ENCODE measurements at regions not wholly inside any gene's neighbourhood (a gene's known extent, or its start where the extent isn't known, plus 50 kb on each side); places are given as distances from the start of the nearest gene placed in this dataset.

DNA sequence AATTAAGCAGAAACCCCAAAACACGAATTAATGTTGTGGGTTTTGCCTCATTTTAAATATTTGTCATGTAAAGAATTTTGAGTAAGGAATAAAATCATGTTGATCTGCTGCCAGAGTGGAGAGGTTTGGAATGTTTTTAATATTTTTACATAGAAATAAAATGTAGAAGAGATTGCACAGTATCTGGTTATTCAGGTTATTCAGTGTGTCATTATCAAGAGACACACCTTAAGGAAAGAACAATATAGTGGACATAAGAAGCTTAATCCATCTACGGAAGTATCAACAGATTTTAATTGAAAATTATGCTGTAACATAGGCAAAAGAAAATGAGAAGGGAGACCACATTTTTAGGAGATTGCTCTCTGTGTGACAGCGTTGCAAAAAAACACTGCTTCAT lies 410.4 kb downstream of the MED10 start:
- ATAC-seq (no peak), DNase-seq (ENCODE audit: low spot score in 2 of 2) (no peak)
- H3K27ac Mint-ChIP-seq = no peak overlapping the region
- no peaks in the 10 kb centered on the region for H3K36me3 Mint-ChIP-seq
- peaks cover 13 to 23% of the 10 kb centered on the region in 2 donors for H3K9me3 Mint-ChIP-seq

DNA sequence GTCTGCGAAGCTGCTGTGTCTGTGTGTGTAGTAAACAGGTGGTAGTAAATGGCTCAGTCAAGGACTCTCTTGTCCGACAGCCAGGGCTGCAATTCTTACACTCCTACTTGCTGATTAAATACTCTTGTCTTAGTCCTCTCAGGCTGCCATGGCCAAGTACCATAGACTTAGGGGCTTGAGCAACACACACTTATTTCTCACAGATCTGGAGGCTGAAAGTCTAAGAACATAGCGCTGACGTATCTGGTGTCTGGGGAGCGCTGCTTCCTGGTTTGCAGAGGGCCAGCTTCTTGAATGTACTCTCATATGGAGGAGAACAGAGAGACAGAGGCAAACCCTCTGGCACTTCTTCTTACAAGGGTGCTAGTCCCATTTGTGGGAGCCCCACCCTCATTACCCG lies 411.0 kb downstream of the MED10 start:
- no peak for ATAC-seq

DNA sequence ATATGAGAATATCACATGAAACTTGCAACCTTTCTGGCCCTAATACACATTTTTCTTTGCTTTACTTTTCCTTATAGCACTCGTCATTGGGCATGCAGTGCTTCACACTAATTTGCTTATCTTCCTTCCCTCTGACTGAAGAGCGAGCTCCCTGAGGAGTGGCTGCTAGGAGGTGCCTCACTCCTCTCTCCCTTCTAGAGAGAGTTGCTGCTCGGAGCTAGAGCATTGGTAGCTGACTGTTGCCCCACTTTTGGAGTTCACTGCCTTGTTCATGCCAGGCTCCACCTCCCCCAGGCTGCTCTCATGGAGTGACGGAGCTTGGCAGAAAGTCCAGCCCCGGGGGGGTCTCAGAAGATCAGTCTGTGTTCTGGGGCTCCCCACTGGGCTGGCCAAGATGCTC lies 413.2 kb downstream of the MED10 start:
- no peaks in the 10 kb centered on the region for H3K36me3 Mint-ChIP-seq
- ATAC-seq = no peak
- no peak for DNase-seq (ENCODE audit: low spot score in 2 of 2)
- no peak overlapping the region for H3K27ac Mint-ChIP-seq
- peaks cover 8 to 14% of the 10 kb centered on the region in 2 donors for H3K9me3 Mint-ChIP-seq

More for the DNA sequence above, 411.0 kb downstream of the MED10 start:
- no peaks in the 10 kb centered on the region for H3K36me3 Mint-ChIP-seq
- H3K9me3 Mint-ChIP-seq = peaks cover 8 to 20% of the 10 kb centered on the region in 2 donors
- DNase-seq (ENCODE audit: low spot score in 2 of 2) = no peak
- H3K27ac Mint-ChIP-seq = no peak overlapping the region

DNA sequence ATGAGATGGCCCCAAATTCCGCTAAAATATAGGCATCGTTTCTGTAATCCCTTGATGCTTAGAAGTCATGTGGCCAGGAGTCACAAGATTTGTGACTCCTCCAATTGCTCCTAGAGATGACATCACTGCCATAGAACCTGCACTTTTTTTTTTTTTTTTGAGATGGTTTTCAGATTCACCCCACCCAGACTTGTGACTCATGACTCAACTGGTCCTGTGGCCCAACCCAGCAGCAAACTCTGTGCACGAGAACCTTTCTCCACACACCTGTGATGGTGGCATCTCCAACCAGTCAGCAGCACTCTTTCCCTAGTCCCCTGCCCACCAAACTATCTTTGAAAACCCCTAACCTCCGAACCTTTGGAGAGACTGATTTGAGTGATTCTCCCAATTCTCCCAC lies 414.0 kb downstream of the MED10 start:
- Mint-ChIP-seq H3K27ac (no peak overlapping the region), H3K36me3 (no peaks in the 10 kb centered on the region), H3K9me3 (peaks cover 8 to 18% of the 10 kb centered on the region in 2 donors)
- ATAC-seq (no peak), DNase-seq (ENCODE audit: low spot score in 2 of 2) (no peak)

DNA sequence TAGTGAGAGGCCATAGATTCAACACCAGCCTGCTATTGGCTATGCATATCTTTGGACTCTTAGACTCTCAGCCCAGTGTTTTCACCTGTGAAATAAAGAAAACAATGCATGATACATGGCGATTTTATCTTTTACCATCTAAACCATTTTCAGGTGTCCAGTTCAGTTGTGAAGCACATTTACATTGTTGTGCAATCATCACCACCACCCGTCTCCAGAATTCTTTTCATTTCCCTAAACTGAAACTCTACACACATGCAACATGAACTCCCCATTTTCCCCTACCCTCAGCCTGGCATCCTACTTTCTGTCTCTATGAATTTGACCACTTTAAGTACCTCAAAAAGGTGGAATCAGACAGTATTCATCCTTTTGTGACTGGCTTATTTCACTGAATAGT lies 420.6 kb downstream of the MED10 start:
- no peak for DNase-seq (ENCODE audit: low spot score in 2 of 2)
- no peak overlapping the region for H3K27ac Mint-ChIP-seq
- peaks cover 0 to 22% of the 10 kb centered on the region in 2 donors for H3K9me3 Mint-ChIP-seq
- ATAC-seq = no peak
- H3K36me3 Mint-ChIP-seq = peaks cover 0 to 5% of the 10 kb centered on the region in 2 donors

DNA sequence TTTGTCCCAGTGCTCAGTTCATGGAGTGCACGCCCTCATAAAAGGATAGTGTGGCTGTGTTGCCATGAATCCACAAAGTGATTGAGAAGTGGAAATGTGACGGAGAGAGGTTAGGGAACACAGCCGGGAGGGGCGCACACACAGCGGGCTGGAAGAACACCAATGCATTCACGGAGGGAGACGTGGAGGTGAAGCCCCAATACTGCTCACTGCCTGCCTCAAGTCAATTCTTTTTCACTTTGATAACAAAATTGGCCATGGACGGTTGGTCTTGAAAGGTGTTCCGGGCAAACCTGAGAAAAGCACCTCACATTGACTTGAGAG lies 424.1 kb downstream of the MED10 start:
- Mint-ChIP-seq H3K9me3 (peaks cover 5 to 23% of the 10 kb centered on the region in 2 donors), H3K36me3 (peaks cover 0 to 10% of the 10 kb centered on the region in 2 donors), H3K27ac (peak overlapping the region in 1 of 2 donors; percentile 50)
- no peak for DNase-seq (ENCODE audit: low spot score in 2 of 2)
- ATAC-seq = no peak

DNA sequence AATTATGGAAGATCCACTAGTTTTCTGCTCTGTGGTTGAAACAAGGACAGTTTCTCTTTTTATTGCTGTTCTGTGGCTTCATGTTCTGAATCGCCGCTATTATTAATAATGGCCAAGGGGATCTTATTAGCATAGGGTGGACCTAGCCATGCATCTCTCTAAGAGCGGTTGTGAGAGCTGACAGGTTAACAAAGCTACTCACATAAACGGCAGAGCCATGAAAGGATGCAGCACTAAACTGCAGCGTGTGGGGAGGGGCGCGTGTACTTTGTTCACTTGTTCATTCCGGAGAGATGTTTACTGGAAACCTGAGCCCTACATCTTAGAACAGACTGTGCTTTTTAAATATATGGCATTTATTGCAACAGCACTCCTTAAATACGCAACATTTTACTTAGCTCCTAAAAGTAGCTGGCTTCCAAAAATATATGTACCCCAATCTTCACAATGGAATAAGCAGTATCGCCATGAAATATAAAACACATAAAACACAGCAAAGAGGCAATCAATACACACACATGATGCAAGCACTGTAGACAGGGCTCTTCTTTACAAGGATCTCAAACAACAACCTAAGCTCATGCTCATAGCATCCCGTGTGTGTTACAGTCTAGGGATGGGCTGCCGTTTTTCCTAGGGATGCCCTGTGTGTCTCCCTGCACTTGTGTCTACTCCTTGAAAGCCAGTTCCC lies 424.6 kb downstream of the MED10 start:
- no peak for ATAC-seq
- H3K36me3 Mint-ChIP-seq = peaks cover 0 to 10% of the 10 kb centered on the region in 2 donors
- H3K27ac Mint-ChIP-seq = no peak overlapping the region
- DNase-seq (ENCODE audit: low spot score in 2 of 2) = no peak
- peaks cover 5 to 23% of the 10 kb centered on the region in 2 donors for H3K9me3 Mint-ChIP-seq

DNA sequence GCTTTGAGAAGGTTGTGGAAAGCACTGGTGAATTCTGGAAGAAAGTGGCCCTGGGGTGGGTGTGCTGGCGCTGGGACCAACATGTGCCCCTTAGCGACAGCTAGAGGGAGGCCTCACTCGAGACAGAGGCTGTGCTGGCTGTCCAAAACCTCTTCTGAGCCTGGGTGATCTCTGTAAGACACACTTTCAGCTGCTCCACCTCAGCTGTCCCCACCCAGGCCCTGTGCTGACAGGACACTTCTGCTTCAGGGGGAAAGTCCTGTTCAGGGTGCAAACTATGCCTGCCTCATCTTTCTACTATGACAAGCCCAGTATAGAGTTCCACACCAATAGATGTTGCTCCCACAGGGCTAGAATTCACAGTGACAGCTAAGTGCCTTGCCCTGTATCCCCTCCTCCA lies 426.4 kb downstream of the MED10 start:
- ATAC-seq (no peak), DNase-seq (ENCODE audit: low spot score in 2 of 2) (no peak)
- H3K36me3 Mint-ChIP-seq = peaks cover 0 to 10% of the 10 kb centered on the region in 2 donors
- peaks cover 5 to 24% of the 10 kb centered on the region in 2 donors for H3K9me3 Mint-ChIP-seq
- H3K27ac Mint-ChIP-seq = no peak overlapping the region

DNA sequence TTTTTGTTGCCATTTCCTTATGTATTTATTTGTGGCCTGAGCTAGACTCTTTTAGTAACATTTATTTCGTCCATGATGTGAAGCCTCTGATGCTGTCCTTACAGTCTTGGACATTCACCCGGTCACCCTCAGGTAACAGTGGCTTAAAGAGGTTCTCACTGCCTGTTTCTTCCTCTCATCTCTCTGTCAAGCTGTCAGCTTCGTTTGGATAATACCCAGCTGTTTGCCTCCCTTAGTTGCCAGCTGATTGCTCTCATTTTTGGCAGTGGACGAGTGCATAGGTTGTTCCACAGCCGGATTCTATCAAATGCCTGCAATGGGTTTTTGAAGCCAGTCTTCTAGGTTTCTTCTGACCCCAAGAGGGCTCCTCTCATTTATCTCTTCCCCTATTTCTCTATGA lies 427.7 kb downstream of the MED10 start:
- Mint-ChIP-seq H3K36me3 (peaks cover 0 to 10% of the 10 kb centered on the region in 2 donors), H3K9me3 (peaks cover 5 to 22% of the 10 kb centered on the region in 2 donors), H3K27ac (no peak overlapping the region)
- DNase-seq (ENCODE audit: low spot score in 2 of 2) (no peak), ATAC-seq (no peak)

DNA sequence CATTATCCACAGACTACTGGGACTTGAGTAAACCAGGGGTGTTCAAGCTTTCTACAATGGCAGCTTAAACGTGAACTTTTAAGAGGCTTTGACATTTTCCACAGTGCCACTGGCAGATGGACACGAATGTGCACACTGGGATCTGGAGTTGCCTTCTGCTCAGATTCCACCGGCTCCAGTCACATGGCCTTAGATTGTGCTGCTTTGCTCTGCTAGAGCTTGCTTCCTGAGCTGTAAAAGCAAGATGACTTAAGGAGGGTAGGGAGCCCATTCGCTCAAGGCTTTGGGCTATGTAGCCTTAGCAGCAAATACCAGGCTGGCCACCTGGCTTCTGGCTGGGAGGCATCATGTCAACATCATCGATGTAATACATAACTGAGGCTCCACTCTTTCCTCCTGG lies 436.9 kb downstream of the MED10 start:
- DNase-seq (ENCODE audit: low spot score in 2 of 2) = no peak
- peaks cover 0 to 5% of the 10 kb centered on the region in 2 donors for H3K9me3 Mint-ChIP-seq
- H3K27ac Mint-ChIP-seq = no peak overlapping the region
- no peak for ATAC-seq
- no peaks in the 10 kb centered on the region for H3K36me3 Mint-ChIP-seq

DNA sequence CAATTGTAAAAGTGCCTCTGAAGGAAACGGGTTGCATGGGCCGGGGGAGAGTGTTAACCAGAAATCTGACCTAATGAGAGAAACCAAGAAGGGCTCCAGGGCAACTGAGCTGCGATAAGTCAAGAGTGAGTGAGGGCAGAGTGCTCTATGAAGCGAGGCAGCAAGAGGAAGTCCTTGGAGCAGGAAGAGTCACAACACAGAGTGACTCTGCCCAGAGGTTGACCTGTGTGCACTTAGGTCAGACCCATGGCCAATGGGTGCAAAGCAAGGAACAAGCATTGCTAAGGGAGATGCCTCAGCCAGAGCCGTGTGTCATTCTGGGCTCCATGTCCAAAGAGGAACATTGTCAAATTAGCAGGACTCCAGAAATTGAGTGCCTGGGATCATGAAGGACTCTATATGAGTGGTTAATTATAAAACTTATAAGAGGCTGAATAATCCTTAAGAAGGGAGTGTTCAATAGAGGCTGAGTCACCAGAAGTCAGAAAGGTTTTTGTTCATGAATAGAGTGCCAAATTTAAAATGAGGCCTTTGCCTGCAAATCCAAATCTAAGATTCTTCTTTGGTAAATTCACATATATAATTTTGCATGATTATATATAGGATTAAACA lies 438.5 kb downstream of the MED10 start:
- ATAC-seq (no peak), DNase-seq (ENCODE audit: low spot score in 2 of 2) (no peak)
- no peak overlapping the region for H3K27ac Mint-ChIP-seq
- H3K36me3 Mint-ChIP-seq = no peaks in the 10 kb centered on the region
- H3K9me3 Mint-ChIP-seq = peaks cover 0 to 5% of the 10 kb centered on the region in 2 donors

DNA sequence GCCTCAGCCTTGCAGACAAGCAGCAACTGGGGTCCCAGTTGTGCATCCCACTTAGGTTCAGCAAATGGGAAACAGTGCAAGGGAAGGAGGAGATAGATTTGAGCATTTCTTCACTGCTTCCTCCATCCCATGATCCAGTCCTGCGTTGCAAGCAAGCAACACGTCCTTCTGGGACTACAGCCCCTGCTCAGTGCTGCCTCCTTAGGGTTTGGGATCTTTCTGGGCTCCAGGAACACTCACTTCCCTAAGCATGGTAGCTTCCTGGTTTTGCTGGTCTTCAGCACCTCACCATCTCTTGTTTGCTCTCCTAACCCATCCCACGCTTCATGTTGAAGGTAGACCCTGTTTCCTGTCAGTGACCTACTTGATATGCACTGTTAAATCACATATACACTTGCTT lies 444.7 kb downstream of the MED10 start:
- no peak for ATAC-seq
- DNase-seq (ENCODE audit: low spot score in 2 of 2) = no peak
- H3K27ac Mint-ChIP-seq = no peak overlapping the region
- H3K36me3 Mint-ChIP-seq = no peaks in the 10 kb centered on the region
- H3K9me3 Mint-ChIP-seq = no peaks in the 10 kb centered on the region

DNA sequence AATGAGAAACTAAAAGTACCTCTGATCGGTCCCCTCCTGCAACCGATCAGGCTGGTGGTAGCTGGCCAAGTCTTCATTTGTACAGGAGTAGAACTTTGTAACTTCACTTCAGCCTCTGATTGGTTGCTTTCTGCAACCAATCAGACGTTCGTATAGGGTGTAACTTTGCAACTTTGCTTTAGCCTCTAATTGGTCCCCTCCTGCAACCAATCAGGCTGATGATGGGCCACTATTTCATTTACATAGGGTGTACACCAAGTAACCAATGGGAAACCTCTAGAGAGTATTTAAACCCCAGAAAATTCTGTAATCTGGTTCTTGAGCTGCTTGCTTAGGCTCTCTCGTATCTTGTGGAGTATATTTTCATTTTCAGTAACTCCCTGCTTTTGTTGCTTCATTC lies 445.5 kb downstream of the MED10 start:
- no peak overlapping the region for H3K27ac Mint-ChIP-seq
- DNase-seq (ENCODE audit: low spot score in 2 of 2) = no peak
- no peak for ATAC-seq
- no peaks in the 10 kb centered on the region for H3K9me3 Mint-ChIP-seq
- no peaks in the 10 kb centered on the region for H3K36me3 Mint-ChIP-seq

DNA sequence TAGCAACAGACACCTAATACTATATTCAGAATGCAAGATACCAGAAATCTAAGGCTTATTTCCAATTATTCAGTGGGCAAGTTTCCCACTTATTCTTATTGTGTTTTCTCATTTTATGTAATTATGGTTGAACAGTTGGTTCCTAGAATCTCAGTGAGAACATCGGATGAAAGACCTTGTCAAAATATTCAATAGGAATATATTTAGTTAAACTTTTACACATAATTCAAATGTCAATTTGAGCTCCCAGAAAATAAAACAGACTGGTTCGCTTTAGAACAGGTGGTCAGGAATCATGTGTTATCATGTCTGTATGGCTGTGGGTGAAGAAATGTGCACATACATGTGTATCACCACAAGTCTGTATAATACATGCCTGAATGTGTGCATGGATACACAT lies 447.8 kb downstream of the MED10 start:
- H3K27ac Mint-ChIP-seq = no peak overlapping the region
- no peaks in the 10 kb centered on the region for H3K9me3 Mint-ChIP-seq
- H3K36me3 Mint-ChIP-seq = no peaks in the 10 kb centered on the region
- ATAC-seq (no peak), DNase-seq (ENCODE audit: low spot score in 2 of 2) (no peak)

DNA sequence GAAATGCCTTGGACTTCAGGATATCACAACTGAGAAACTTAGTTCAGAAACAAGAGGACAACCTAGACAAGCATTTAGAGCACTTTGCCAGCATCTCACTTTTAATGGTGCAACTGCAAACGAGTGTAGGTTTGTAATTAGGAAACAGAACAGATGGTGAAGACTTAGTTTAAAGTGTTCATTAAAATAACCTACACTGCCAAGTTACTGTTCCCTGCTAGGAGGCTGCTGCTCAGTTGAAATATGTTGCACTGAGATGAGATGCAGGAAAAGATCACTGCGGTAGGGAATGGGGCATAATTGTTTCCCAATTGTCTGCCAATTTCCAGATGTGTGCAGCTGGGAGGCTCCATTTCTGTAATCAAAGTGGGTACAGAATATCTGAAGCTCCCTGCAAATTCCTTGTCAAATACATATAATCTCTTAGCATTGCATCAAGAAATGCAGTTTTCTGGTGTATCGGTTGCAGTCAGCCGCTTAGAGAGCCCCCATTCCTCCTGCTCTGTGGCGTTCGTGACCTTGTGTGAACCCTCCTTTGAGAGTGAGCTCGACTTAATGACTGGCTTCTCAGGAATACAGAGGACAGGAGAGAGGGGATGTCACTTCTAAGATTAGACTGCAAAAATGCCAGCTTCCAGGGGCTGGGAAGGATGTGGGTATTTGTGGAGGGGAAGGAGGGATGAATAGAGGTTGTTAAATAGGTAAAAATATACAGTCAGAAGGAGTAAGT lies 448.9 kb downstream of the MED10 start:
- H3K27ac Mint-ChIP-seq = no peak overlapping the region
- H3K9me3 Mint-ChIP-seq = no peaks in the 10 kb centered on the region
- DNase-seq (ENCODE audit: low spot score in 2 of 2) (no peak), ATAC-seq (no peak)
- H3K36me3 Mint-ChIP-seq = no peaks in the 10 kb centered on the region

DNA sequence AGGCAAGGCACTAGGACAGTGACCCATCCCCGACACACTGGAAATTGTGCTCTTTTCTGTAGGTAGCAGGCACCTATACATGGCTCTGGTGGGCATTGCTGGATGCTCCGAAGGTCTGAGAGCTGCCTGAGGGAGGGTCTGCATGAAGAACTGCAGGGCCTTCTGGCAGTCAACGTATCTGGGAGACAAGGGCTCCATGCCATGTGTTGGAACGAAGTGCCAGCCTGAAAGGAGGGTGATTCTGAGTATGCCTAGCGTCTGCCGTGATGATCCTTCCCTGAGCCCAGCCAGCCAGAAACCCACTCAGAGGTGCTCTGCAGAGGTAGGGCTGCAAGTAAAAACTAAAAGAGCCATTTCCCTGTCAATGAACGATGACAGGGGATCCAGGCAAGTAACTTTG lies 453.2 kb downstream of the MED10 start:
- no peak overlapping the region for H3K27ac Mint-ChIP-seq

DNA sequence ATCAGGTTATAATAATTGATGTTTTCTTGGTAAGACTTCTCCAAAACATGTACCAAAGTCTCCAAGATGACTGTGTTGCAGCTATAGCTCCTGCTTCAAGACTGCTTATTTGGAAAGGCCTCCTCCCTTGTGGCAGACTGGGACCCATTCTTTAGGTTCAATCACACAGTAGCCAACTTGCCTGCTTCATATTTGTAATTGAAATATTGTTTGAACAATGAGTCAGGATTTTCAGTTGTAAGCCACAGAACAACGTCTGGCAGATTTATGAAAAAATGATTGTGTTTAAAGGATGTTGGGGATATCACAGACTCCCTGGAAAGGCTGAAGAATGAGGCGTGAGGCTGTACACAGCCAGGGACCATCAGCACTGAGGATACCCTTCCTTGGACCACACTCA lies 458.9 kb downstream of the MED10 start:
- H3K36me3 Mint-ChIP-seq = no peaks in the 10 kb centered on the region
- no peak for DNase-seq (ENCODE audit: low spot score in 2 of 2)
- no peaks in the 10 kb centered on the region for H3K9me3 Mint-ChIP-seq
- no peak for ATAC-seq
- H3K27ac Mint-ChIP-seq = no peak overlapping the region

More for the DNA sequence above, 453.2 kb downstream of the MED10 start:
- Mint-ChIP-seq H3K36me3 (no peaks in the 10 kb centered on the region), H3K9me3 (no peaks in the 10 kb centered on the region)
- no peak for ATAC-seq
- DNase-seq (ENCODE audit: low spot score in 2 of 2) = no peak

DNA sequence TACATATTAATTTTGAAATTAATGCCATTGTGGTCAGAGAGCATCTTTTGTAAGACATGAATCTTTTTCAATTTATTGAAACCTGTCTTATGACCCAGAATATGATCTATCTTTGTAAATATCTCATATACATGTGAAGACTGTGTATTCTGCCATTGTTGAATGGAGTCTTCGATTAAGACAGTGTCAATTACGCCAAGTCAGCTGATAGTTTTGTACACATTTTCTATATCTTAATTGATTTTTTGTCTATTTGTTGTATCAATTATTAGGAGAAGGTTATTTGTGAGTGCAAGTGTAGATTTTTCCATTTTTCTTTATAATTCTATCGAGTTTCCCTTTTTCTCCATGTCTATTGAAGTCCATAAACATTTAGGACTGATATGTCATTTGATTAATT lies 471.6 kb downstream of the MED10 start:
- ATAC-seq = no peak
- H3K27ac Mint-ChIP-seq = no peak overlapping the region

More for the DNA sequence above, 471.6 kb downstream of the MED10 start:
- no peaks in the 10 kb centered on the region for H3K36me3 Mint-ChIP-seq
- peaks cover 5 to 16% of the 10 kb centered on the region in 2 donors for H3K9me3 Mint-ChIP-seq
- no peak for DNase-seq (ENCODE audit: low spot score in 2 of 2)
